ENCODE measurements at regions not wholly inside any gene's neighbourhood (a gene's known extent, or its start where the extent isn't known, plus 50 kb on each side); places are given as distances from the start of the nearest gene placed in this dataset.

DNA sequence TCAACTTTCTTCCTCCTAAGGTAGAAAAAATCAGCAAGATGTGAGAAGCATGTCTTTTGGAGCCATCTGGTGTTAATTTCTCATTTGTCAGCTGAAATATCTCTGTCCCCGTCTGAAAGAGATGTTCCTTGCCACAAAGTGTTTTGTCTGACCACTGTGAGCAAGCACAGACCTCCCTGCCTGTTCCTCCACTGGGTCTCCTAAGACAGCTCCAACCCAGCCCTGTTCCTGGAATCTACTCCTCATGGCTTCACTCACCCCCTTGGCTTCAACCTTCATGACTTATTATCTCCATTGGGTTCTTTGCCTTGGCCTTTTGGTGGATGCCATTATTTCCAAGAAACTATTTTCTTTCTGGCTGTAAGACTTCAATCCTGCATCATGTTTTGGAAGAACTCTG lies 65.7 kb upstream of the CACHD1 start:
- TF ChIP-seq, protein P1, sequence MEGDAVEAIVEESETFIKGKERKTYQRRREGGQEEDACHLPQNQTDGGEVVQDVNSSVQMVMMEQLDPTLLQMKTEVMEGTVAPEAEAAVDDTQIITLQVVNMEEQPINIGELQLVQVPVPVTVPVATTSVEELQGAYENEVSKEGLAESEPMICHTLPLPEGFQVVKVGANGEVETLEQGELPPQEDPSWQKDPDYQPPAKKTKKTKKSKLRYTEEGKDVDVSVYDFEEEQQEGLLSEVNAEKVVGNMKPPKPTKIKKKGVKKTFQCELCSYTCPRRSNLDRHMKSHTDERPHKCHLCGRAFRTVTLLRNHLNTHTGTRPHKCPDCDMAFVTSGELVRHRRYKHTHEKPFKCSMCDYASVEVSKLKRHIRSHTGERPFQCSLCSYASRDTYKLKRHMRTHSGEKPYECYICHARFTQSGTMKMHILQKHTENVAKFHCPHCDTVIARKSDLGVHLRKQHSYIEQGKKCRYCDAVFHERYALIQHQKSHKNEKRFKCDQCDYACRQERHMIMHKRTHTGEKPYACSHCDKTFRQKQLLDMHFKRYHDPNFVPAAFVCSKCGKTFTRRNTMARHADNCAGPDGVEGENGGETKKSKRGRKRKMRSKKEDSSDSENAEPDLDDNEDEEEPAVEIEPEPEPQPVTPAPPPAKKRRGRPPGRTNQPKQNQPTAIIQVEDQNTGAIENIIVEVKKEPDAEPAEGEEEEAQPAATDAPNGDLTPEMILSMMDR (conservative IDR thresholded peaks at IDR 0.05; ENCODE audit: low read depth, low read length), result no peak
- TF ChIP-seq RAD21 (IDR thresholded peaks at IDR 0.05; ENCODE audit: low read length) (no peak), SMC3 (IDR thresholded peaks at IDR 0.05; ENCODE audit: low read depth, low read length) (no peak), POLR2A (IDR thresholded peaks at IDR 0.05; ENCODE audit: low read depth, low read length) (no peak), RFX5 (IDR thresholded peaks at IDR 0.05; ENCODE audit: low read depth, low read length) (no peak), FOS (IDR thresholded peaks at IDR 0.05; ENCODE audit: low read depth, low read length) (no peak)
